ENCODE measurements at regions not wholly inside any gene's neighbourhood (a gene's known extent, or its start where the extent isn't known, plus 50 kb on each side); places are given as distances from the start of the nearest gene placed in this dataset.

GRCh38 chr20:48425817-48426612 is 401.8 kb downstream of the PREX1 start:
- no peak for TF ChIP-seq CTCF (IDR thresholded peaks at IDR 0.05)
- H3K36me3 ChIP-seq (ENCODE audit: low read depth), result no peaks in the 10 kb centered on the region
- intact Hi-C loops (cut with DNase I, micrococcal nuclease), result no loop called here

GRCh38 chr20:48425321-48425720 is 402.5 kb downstream of the PREX1 start:
- H3K36me3 ChIP-seq (ENCODE audit: low read depth), result no peaks in the 10 kb centered on the region
- H3K4me1 ChIP-seq (ENCODE audit: low read depth), result no peaks in the 10 kb centered on the region
- no peak for ATAC-seq
- no peak for TF ChIP-seq CTCF (IDR thresholded peaks at IDR 0.05)
- intact Hi-C loops (cut with DNase I, micrococcal nuclease), result no loop called here
- no peaks in the 10 kb centered on the region for H3K9me3 ChIP-seq
- H3K4me3 ChIP-seq, result no peak overlapping the region
- DNase-seq, result no peak

More at GRCh38 chr20:48425817-48426612, 401.8 kb downstream of the PREX1 start:
- H3K9me3 ChIP-seq, result no peaks in the 10 kb centered on the region
- no peak for DNase-seq
- no peak for ATAC-seq
- no peak overlapping the region for H3K4me3 ChIP-seq
- H3K4me1 ChIP-seq (ENCODE audit: low read depth), result no peaks in the 10 kb centered on the region

GRCh38 chr20:48422242-48422960 is 405.4 kb downstream of the PREX1 start:
- ATAC-seq (no peak), DNase-seq (no peak)
- no peak for TF ChIP-seq CTCF (IDR thresholded peaks at IDR 0.05)
- Histone ChIP-seq H3K9me3 (no peaks in the 10 kb centered on the region), H3K4me3 (no peak overlapping the region), H3K4me1 (ENCODE audit: low read depth) (no peaks in the 10 kb centered on the region), H3K36me3 (ENCODE audit: low read depth) (no peaks in the 10 kb centered on the region)
- intact Hi-C loops (cut with DNase I, micrococcal nuclease), result no loop called here

GRCh38 chr20:48421547-48421946 is 406.3 kb downstream of the PREX1 start:
- TF ChIP-seq CTCF (IDR thresholded peaks at IDR 0.05), result no peak

GRCh38 chr20:48420176-48420575 is 407.6 kb downstream of the PREX1 start:
- intact Hi-C loops (cut with DNase I, micrococcal nuclease), result no loop called here
- no peaks in the 10 kb centered on the region for H3K9me3 ChIP-seq
- TF ChIP-seq CTCF (IDR thresholded peaks at IDR 0.05), result no peak
- DNase-seq (no peak), ATAC-seq (no peak)
- no peak overlapping the region for H3K4me3 ChIP-seq
- H3K36me3 ChIP-seq (ENCODE audit: low read depth), result no peaks in the 10 kb centered on the region
- H3K4me1 ChIP-seq (ENCODE audit: low read depth), result no peaks in the 10 kb centered on the region

More at GRCh38 chr20:48421547-48421946, 406.3 kb downstream of the PREX1 start:
- ATAC-seq, result no peak
- no peak for DNase-seq
- no peaks in the 10 kb centered on the region for H3K4me1 ChIP-seq (ENCODE audit: low read depth)
- no peaks in the 10 kb centered on the region for H3K9me3 ChIP-seq
- H3K4me3 ChIP-seq, result no peak overlapping the region
- intact Hi-C loops (cut with DNase I, micrococcal nuclease), result no loop called here
- H3K36me3 ChIP-seq (ENCODE audit: low read depth), result no peaks in the 10 kb centered on the region
